ENCODE measurements at regions not wholly inside any gene's neighbourhood (a gene's known extent, or its start where the extent isn't known, plus 50 kb on each side); places are given as distances from the start of the nearest gene placed in this dataset.

- Histone ChIP-seq H3K27ac (no peak overlapping the region), H3K36me3 (no peaks in the 10 kb centered on the region), H3K9me3 (no peaks in the 10 kb centered on the region), H3K4me3 (no peak overlapping the region), H3K27me3 (peaks cover 8% of the 10 kb centered on the region), H3K4me1 (no peaks in the 10 kb centered on the region)
- TF ChIP-seq EP300 (IDR thresholded peaks at IDR 0.05) (no peak), POLR2AphosphoS5 (IDR thresholded peaks at IDR 0.05) (no peak), CTCF (IDR thresholded peaks at IDR 0.05) (no peak), POLR2A (IDR thresholded peaks at IDR 0.05) (no peak)
- no peak for ATAC-seq
- 71 to 94% methylated on average over 2 to 5 of the region's 5 CpGs for WGBS, 2 donors (ENCODE audit: low coverage in 1 of 2)
Observed at GRCh38 chr13:78759704-78760103, 100.7 kb upstream of the OBI1 start.

GRCh38 chr13:78758549-78758948 is 99.6 kb upstream of the OBI1 start:
- TF ChIP-seq CTCF (IDR thresholded peaks at IDR 0.05) (no peak), POLR2AphosphoS5 (IDR thresholded peaks at IDR 0.05) (no peak), EP300 (IDR thresholded peaks at IDR 0.05) (no peak), POLR2A (IDR thresholded peaks at IDR 0.05) (no peak)
- Histone ChIP-seq H3K36me3 (no peaks in the 10 kb centered on the region), H3K27me3 (peaks cover 8% of the 10 kb centered on the region), H3K9me3 (no peaks in the 10 kb centered on the region), H3K4me3 (no peak overlapping the region), H3K27ac (no peak overlapping the region), H3K4me1 (no peaks in the 10 kb centered on the region)
- no peak for ATAC-seq
- 79 to 91% methylated on average over 4 of the region's 4 CpGs for WGBS, 2 donors (ENCODE audit: low coverage in 1 of 2)

DNA sequence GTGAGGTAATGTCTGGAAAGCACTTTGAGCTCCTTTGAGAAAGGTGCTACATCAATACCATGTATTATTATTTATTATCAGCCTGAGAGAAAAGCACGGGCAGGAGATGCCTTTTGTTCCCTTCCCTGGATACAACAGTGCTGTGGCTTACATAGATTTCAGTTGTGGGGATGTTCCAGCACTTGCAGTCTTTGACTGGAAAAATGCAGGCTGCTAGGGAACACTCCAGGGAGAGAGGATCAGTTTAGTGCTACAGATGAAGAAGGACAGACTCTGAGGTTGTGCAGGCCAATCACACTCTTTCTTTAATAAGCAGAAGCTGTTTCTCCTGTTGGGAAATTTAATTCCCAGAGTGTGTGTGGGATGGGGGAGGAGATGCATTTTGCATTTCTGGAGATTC is 94.5 kb upstream of the OBI1 start:
- H3K36me3 ChIP-seq = no peaks in the 10 kb centered on the region
- no peak overlapping the region for H3K27ac ChIP-seq
- no peak overlapping the region for H3K4me3 ChIP-seq
- no peak for ATAC-seq
- no peaks in the 10 kb centered on the region for H3K9me3 ChIP-seq
- peaks cover under 1% of the 10 kb centered on the region for H3K27me3 ChIP-seq
- 25% methylated on average over 1 of the region's 1 CpG; no CpG with 5 or more reads in 1 of the 2 donors for WGBS, 2 donors (ENCODE audit: low coverage in 1 of 2)
- no peaks in the 10 kb centered on the region for H3K4me1 ChIP-seq
- TF ChIP-seq POLR2A (IDR thresholded peaks at IDR 0.05) (no peak), CTCF (IDR thresholded peaks at IDR 0.05) (no peak), POLR2AphosphoS5 (IDR thresholded peaks at IDR 0.05) (no peak), EP300 (IDR thresholded peaks at IDR 0.05) (no peak)

- TF ChIP-seq EP300 (IDR thresholded peaks at IDR 0.05) (no peak), CTCF (IDR thresholded peaks at IDR 0.05) (no peak), POLR2AphosphoS5 (IDR thresholded peaks at IDR 0.05) (no peak), POLR2A (IDR thresholded peaks at IDR 0.05) (no peak)
- 90 to 91% methylated on average over 2 of the region's 2 CpGs for WGBS, 2 donors (ENCODE audit: low coverage in 1 of 2)
- no peak overlapping the region for H3K27ac ChIP-seq
- H3K4me3 ChIP-seq = no peak overlapping the region
- no peak for ATAC-seq
- H3K36me3 ChIP-seq = no peaks in the 10 kb centered on the region
- H3K9me3 ChIP-seq = no peaks in the 10 kb centered on the region
- no peaks in the 10 kb centered on the region for H3K27me3 ChIP-seq
- H3K4me1 ChIP-seq = no peaks in the 10 kb centered on the region
Observed at GRCh38 chr13:78750735-78751134, 91.8 kb upstream of the OBI1 start.

DNA sequence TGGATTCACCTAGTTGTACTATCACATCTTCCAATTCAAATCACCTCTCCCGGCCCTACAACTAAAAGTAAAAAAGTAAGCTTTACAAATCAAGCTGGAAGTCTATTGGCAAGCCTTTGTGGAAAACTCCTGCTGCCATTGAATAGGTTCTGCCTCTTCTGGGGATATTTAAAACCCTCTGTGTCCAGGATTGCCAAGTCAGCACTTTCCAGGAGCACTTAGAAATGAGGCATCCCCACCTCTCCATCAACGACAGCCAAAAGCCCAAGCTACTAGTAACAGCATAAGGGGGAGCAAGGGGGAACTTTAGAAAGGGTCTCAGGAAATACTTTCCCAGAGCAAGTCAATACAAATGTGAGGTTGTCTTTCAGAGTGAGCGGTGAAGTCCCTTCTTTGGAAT is 85.0 kb upstream of the OBI1 start:
- Histone ChIP-seq H3K36me3 (no peaks in the 10 kb centered on the region), H3K4me1 (no peaks in the 10 kb centered on the region), H3K27ac (no peak overlapping the region), H3K4me3 (no peak overlapping the region), H3K27me3 (no peaks in the 10 kb centered on the region), H3K9me3 (no peaks in the 10 kb centered on the region)
- 46 to 58% methylated on average over 3 of the region's 3 CpGs for WGBS, 2 donors (ENCODE audit: low coverage in 1 of 2)
- no peak for ATAC-seq
- TF ChIP-seq CTCF (IDR thresholded peaks at IDR 0.05) (no peak), POLR2AphosphoS5 (IDR thresholded peaks at IDR 0.05) (no peak), EP300 (IDR thresholded peaks at IDR 0.05) (no peak), POLR2A (IDR thresholded peaks at IDR 0.05) (no peak)

Data from gastroesophageal sphincter (tissue), 4 donors.